Mucosa of descending colon (tissue), 3 donors: ENCODE measurements at regions not wholly inside any gene's neighbourhood (a gene's known extent, or its start where the extent isn't known, plus 50 kb on each side); places are given as distances from the start of the nearest gene placed in this dataset.

Experiments used
- ATAC-seq: fragments of 200-7000 bp; cut with Tn5 transposase; one replicate; pipeline ENCODE4 v1.9.1; 2020; ENCODE audit warnings: mild to moderate bottlenecking, moderate library complexity
- DNase-seq, 3 donors: peaks; one replicate each; pipeline ENCODE4 v3.0.0-alpha.2; 2020
- H3K36me3 ChIP-seq: fragments of 200-600 bp; one replicate; pipeline ENCODE4 v1.8.0; 2021; ENCODE audit warnings: low read depth, mild to moderate bottlenecking
- H3K4me1 ChIP-seq: fragments of 200-600 bp; one replicate; pipeline ENCODE4 v1.8.0; 2021; ENCODE audit warnings: low read depth, mild to moderate bottlenecking
- H3K4me3 ChIP-seq: fragments of 200-600 bp; one replicate; pipeline ENCODE4 v1.8.0; 2021; ENCODE audit warnings: mild to moderate bottlenecking
- H3K9me3 ChIP-seq: fragments of 200-600 bp; one replicate; pipeline ENCODE4 v1.8.0; 2021; ENCODE audit warnings: mild to moderate bottlenecking
- intact Hi-C, 2 donors: fragments of 100-400 bp; cut with DNase I in 1 of 2; cut with micrococcal nuclease in 1 of 2; formaldehyde crosslinking; loops; one replicate each; pipeline versions ENCODE4 v1.11.0 to v1.11.1; 2022; cut with DNase I, micrococcal nuclease
- TF ChIP-seq, protein P1 (sequence below): fragments of 200-600 bp; IDR thresholded peaks from one replicate; pipeline ENCODE4 v1.8.0; 2022; ENCODE audit warnings: antibody characterized with exemption, mild to moderate bottlenecking
- donor health status: DM: no; HTN: no; CAD: no; lungs with moderate emphysema.
- donor health status: DM: no; HTN: no; CAD: no.
- donor health status: DM: no; HTN: yes; CAD: no.

GRCh38 chr17:77542011-77542410, 401.2 kb downstream of the SEC14L1 start:
- intact Hi-C loops, result loop anchor here (10.0 kb wide), 1 partner anchor 473 kb away; no protein-coding TSS in a partner anchor
- Histone ChIP-seq H3K36me3 (no peaks in the 10 kb centered on the region), H3K9me3 (no peaks in the 10 kb centered on the region), H3K4me3 (no peak overlapping the region), H3K4me1 (peaks cover 4% of the 10 kb centered on the region)
- ATAC-seq (no peak), DNase-seq (no peak)
- TF ChIP-seq, protein P1, sequence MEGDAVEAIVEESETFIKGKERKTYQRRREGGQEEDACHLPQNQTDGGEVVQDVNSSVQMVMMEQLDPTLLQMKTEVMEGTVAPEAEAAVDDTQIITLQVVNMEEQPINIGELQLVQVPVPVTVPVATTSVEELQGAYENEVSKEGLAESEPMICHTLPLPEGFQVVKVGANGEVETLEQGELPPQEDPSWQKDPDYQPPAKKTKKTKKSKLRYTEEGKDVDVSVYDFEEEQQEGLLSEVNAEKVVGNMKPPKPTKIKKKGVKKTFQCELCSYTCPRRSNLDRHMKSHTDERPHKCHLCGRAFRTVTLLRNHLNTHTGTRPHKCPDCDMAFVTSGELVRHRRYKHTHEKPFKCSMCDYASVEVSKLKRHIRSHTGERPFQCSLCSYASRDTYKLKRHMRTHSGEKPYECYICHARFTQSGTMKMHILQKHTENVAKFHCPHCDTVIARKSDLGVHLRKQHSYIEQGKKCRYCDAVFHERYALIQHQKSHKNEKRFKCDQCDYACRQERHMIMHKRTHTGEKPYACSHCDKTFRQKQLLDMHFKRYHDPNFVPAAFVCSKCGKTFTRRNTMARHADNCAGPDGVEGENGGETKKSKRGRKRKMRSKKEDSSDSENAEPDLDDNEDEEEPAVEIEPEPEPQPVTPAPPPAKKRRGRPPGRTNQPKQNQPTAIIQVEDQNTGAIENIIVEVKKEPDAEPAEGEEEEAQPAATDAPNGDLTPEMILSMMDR, result no peak

DNA sequence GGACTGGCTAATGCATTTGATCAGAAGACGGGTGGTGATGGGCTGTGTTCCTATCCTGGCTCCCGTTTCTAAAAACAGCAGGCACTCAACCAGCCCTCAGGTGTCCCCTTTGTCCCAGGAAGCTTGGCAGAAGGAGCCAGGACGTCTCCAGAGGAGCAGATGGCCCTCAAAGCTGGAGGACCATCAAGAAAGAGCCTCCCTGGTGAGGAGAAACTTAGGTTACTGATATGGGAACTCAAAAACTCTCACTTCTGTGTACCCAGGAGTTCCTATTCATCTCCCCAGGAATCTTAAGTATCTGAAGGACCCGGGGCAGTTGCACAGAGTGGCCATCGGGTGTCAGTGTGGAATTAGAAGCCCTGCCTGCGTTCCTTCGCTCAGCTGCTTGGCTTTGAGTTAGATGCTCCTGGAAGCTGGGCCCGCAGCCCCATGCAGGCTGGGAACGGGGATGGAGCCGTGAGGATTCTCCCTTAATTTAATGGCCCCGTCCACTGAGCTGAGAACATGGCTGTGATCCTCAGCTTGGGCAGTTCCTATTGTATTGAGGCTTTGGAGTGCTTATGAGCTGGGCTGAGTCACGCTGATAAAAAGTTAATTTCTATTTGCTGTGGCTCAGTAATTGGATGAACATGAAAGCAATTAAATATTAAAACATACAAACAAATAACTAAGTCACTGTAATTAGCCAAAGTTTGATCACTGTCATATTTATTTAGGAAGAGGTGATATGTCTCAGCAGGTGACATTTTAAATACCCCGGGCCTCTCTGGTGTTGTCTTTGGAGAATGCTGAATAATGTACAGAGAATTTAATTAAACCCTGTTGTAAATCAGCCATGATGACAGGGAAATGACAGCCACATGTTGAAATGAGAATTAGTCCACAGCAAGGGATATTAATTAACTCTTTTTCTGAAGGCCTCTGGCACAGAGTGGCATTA, 402.1 kb downstream of the SEC14L1 start:
- Histone ChIP-seq H3K4me3 (no peak overlapping the region), H3K36me3 (no peaks in the 10 kb centered on the region), H3K9me3 (no peaks in the 10 kb centered on the region), H3K4me1 (peaks cover 6% of the 10 kb centered on the region)
- intact Hi-C loops, result loop anchor here (10.0 kb wide), 1 partner anchor 472 kb away; no protein-coding TSS in a partner anchor
- DNase-seq, result peak in 2 of 3 donors; percentile 76 to 86
- TF ChIP-seq, protein P1, result peak; percentile 82
- ATAC-seq, result peak; percentile 88

GRCh38 chr17:77543801-77544200, 403.0 kb downstream of the SEC14L1 start:
- TF ChIP-seq, protein P1, result no peak
- Histone ChIP-seq H3K4me3 (no peak overlapping the region), H3K4me1 (peaks cover 6% of the 10 kb centered on the region), H3K9me3 (no peaks in the 10 kb centered on the region), H3K36me3 (no peaks in the 10 kb centered on the region)
- intact Hi-C loops, result loop anchor here (10.0 kb wide), 1 partner anchor 471 kb away; no protein-coding TSS in a partner anchor
- ATAC-seq (peak; percentile 59), DNase-seq (peak in 2 of 3 donors; percentile 54 to 66)

- no peak for DNase-seq
- peaks cover 6% of the 10 kb centered on the region for H3K4me1 ChIP-seq
- H3K36me3 ChIP-seq, result no peaks in the 10 kb centered on the region
- H3K9me3 ChIP-seq, result no peaks in the 10 kb centered on the region
- ATAC-seq, result no peak
- H3K4me3 ChIP-seq, result no peak overlapping the region
- intact Hi-C loops, result loop anchor here (10.0 kb wide), 1 partner anchor 470 kb away; no protein-coding TSS in a partner anchor
- TF ChIP-seq, protein P1, result no peak
These were observed 403.8 kb downstream of the SEC14L1 start for GRCh38 chr17:77544347-77545110.

- Histone ChIP-seq H3K36me3 (no peaks in the 10 kb centered on the region), H3K4me1 (peaks cover 6% of the 10 kb centered on the region), H3K4me3 (no peak overlapping the region), H3K9me3 (no peaks in the 10 kb centered on the region)
- intact Hi-C loops, result loop anchor here (10.0 kb wide), 1 partner anchor 468 kb away; no protein-coding TSS in a partner anchor
- ATAC-seq (peak; percentile 51), DNase-seq (peak in 2 of 3 donors; percentile 59 to 73)
- TF ChIP-seq, protein P1, result no peak
These were observed 406.0 kb downstream of the SEC14L1 start for GRCh38 chr17:77546772-77547241.
